Heart right ventricle (tissue), 16 donors: ENCODE measurements at regions not wholly inside any gene's neighbourhood (a gene's known extent, or its start where the extent isn't known, plus 50 kb on each side); places are given as distances from the start of the nearest gene placed in this dataset.
"Not testable (repeated sequence)": the region's sequence is repeated elsewhere in the genome, so short reads cannot be mapped to it uniquely, and the experiment has no call there.

Experiments
- ATAC-seq, 8 donors: fragments of 200-7000 bp; cut with Tn5 transposase; one replicate each; pipeline ENCODE4 v1.9.1; 2020; ENCODE audit warnings: mild to moderate bottlenecking in 8 of 8, moderate library complexity in 8 of 8, moderate number of reproducible peaks in 1 of 8
- DNase-seq, 2 donors: peaks; one replicate each; pipeline ENCODE4 v3.0.0-alpha.2; 2020
- H3K27ac ChIP-seq, 10 donors: fragments of 200-600 bp; sonication (generic) in 2 of 10; one replicate each; pipeline versions ENCODE4 v1.5.0 to v1.8.0; 2020 to 2022; ENCODE audit warnings: mild to moderate bottlenecking in 3 of 10
- H3K27me3 ChIP-seq, 7 donors: fragments of 200-600 bp; one replicate each; pipeline ENCODE4 v1.8.0; 2021 to 2022; ENCODE audit warnings: mild to moderate bottlenecking in 2 of 7
- H3K36me3 ChIP-seq, 9 donors: fragments of 200-600 bp; sonication (generic) in 1 of 9; one replicate each; pipeline versions ENCODE4 v1.5.0 to v1.8.0; 2020 to 2022; ENCODE audit warnings: mild to moderate bottlenecking in 2 of 9
- H3K4me1 ChIP-seq, 9 donors: fragments of 200-600 bp; sonication (generic) in 1 of 9; one replicate each; pipeline versions ENCODE4 v1.5.0 to v1.8.0; 2020 to 2022; ENCODE audit warnings: mild to moderate bottlenecking in 4 of 9
- H3K4me3 ChIP-seq, 10 donors: fragments of 200-600 bp; sonication (generic) in 2 of 10; one replicate each; pipeline versions ENCODE4 v1.5.0 to v1.8.0; 2020 to 2022; ENCODE audit warnings: mild to moderate bottlenecking in 7 of 10, moderate library complexity in 2 of 10
- H3K9me3 ChIP-seq, 11 donors: fragments of 200-600 bp in 10 of 11; sonication (generic) in 2 of 11; one replicate each; pipeline versions ENCODE4 v1.5.0 to v1.8.0; 2013 to 2022; ENCODE audit warnings: mild to moderate bottlenecking in 2 of 11, control low read depth in 1 of 11, moderate library complexity in 1 of 11
- CTCF ChIP-seq, 9 donors: fragments of 200-600 bp; sonication (generic) in 2 of 9; IDR thresholded peaks; one replicate each; pipeline versions ENCODE4 v1.5.0 to v1.8.0; 2021 to 2022; ENCODE audit warnings: antibody characterized with exemption in 9 of 9, mild to moderate bottlenecking in 5 of 9, moderate library complexity in 1 of 9
- WGBS, 2 donors: extraction: QIAGEN DNeasy Blood & Tissue Kit; methylation state at CpG; one replicate each; pipeline ENCODE4 v1.1.7; 2013; ENCODE audit warnings: inconsistent platforms in 1 of 2; 5-methylcytosine and 5-hydroxymethylcytosine counted together
- intact Hi-C, 10 donors: fragments of 100-400 bp; cut with DNase I; formaldehyde crosslinking; loops; one replicate each; pipeline versions ENCODE4 v1.11.1 to v1.14.2; 2022
- donor health status: Arrhythmogenic right ventricular cardiomyopathy.
- donor health status: ischemic (EF 13 %, LVEDD 7.1; RV severe dilation, severe dysfunction).
- donor health status: healthy with polysubstance abuse.
- donor health status: DM: no; HTN: yes; CAD: no.
- donor health status: DM: no; HTN: no; CAD: no.
- donor health status: ischemic (EF 25% LVEDD 6.9; RV normal size, moderate dysfunction).
- donor health status: ischemic (EF 25% LVEDD 5.7; RV mildly dilated, moderate dysfunction).
- donor health status: healthy.
- donor health status: DM: yes; HTN: yes; CAD: no.
- donor health status: Ischemic cardiomyopathy.
- donor health status: ischemic (EF 35%, LVEDD 5.7; RV mildly dilated, moderate dysfunction).
- donor health status: nonischemic (EF 11% LVEDD 7.7; RV severe dilation, severe dysfunction).
- donor health status: DM: yes; HTN: yes; CAD: no.
- donor health status: PGD.
- donor health status: ischemic (EF 29% LVEDD 5.4; RV normal size, mild dysfunction).
- donor health status: nonischemic (EF 23%, LVEDD 6.1; RV moderate dilation, normal function).

GRCh38 chr5:23428705-23429104, 78.7 kb upstream of the PRDM9 start:
- H3K4me3 ChIP-seq: no peak overlapping the region
- H3K4me1 ChIP-seq: no peaks in the 10 kb centered on the region
- H3K27ac ChIP-seq: no peak overlapping the region
- peaks cover 0 to 4% (median 0%) of the 10 kb centered on the region in 11 donors for H3K9me3 ChIP-seq
- H3K27me3 ChIP-seq: no peaks in the 10 kb centered on the region
- intact Hi-C loops: no loop called here
- WGBS, 2 donors: 87 to 97% methylated on average over 1 of the region's 1 CpG
- ATAC-seq (no peak), DNase-seq (no peak)
- no peak for TF ChIP-seq CTCF (IDR thresholded peaks at IDR 0.05)
- H3K36me3 ChIP-seq: no peaks in the 10 kb centered on the region

GRCh38 chr5:23420214-23420613, 87.2 kb upstream of the PRDM9 start:
- ATAC-seq, H3K27me3 ChIP-seq, H3K27ac ChIP-seq, H3K4me3 ChIP-seq, H3K9me3 ChIP-seq, H3K36me3 ChIP-seq, intact Hi-C loops, H3K4me1 ChIP-seq, DNase-seq: not testable (repeated sequence)
- 87 to 90% methylated on average over 3 of the region's 3 CpGs for WGBS, 2 donors

GRCh38 chr5:23419115-23419514, 88.3 kb upstream of the PRDM9 start:
- Histone ChIP-seq H3K4me3 (no peak overlapping the region), H3K9me3 (no peaks in the 10 kb centered on the region), H3K4me1 (no peaks in the 10 kb centered on the region), H3K27me3 (no peaks in the 10 kb centered on the region), H3K36me3 (no peaks in the 10 kb centered on the region), H3K27ac (no peak overlapping the region)
- 80 to 85% methylated on average over 1 of the region's 1 CpG for WGBS, 2 donors
- ATAC-seq: no peak
- no peak for TF ChIP-seq CTCF (IDR thresholded peaks at IDR 0.05)
- no peak for DNase-seq
- intact Hi-C loops: no loop called here

GRCh38 chr5:23412515-23412914, 94.9 kb upstream of the PRDM9 start:
- no peak for DNase-seq
- no peak for ATAC-seq
- intact Hi-C loops: no loop called here
- no peak for TF ChIP-seq CTCF (IDR thresholded peaks at IDR 0.05)
- 58% methylated on average over 3 of the region's 3 CpGs for WGBS, 2 donors
- H3K36me3 ChIP-seq: no peaks in the 10 kb centered on the region
- no peak overlapping the region for H3K4me3 ChIP-seq
- H3K9me3 ChIP-seq: peaks cover 0 to 5% (median 0%) of the 10 kb centered on the region in 11 donors
- H3K27ac ChIP-seq: no peak overlapping the region
- H3K4me1 ChIP-seq: no peaks in the 10 kb centered on the region
- H3K27me3 ChIP-seq: no peaks in the 10 kb centered on the region

DNA sequence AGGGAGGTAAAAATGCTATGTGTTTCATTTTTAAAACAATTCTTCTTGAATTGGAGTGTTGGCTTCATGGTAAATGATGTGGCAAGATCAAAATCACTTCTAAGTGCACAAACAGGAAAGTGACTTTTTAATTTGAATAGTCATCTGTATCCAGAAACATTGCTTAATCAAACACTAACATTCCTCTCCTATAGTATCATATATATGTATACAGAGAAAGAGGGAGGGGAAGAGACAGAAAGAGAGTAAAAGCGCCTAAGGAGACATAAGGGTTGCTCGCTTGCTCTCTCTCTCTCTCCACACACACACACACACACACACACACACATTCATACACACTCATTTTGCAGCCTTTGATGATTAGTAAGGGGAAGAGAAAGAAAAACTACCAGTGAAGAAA, 95.4 kb upstream of the PRDM9 start:
- Histone ChIP-seq H3K4me3 (no peak overlapping the region), H3K27ac (no peak overlapping the region), H3K9me3 (peaks cover 0 to 5% (median 0%) of the 10 kb centered on the region in 11 donors), H3K36me3 (no peaks in the 10 kb centered on the region), H3K4me1 (no peaks in the 10 kb centered on the region), H3K27me3 (no peaks in the 10 kb centered on the region)
- 70 to 87% methylated on average over 2 of the region's 2 CpGs for WGBS, 2 donors
- ATAC-seq (no peak), DNase-seq (no peak)
- intact Hi-C loops: no loop called here
- TF ChIP-seq CTCF (IDR thresholded peaks at IDR 0.05): no peak
